Lung microvascular endothelial cell (primary cell): ENCODE measurements at regions not wholly inside any gene's neighbourhood (a gene's known extent, or its start where the extent isn't known, plus 50 kb on each side); places are given as distances from the start of the nearest gene placed in this dataset.
"Not testable (repeated sequence)": the region's sequence is repeated elsewhere in the genome, so short reads cannot be mapped to it uniquely, and the experiment has no call there.

Experiments used
- DNase-seq, 2 donors: peaks; one replicate each; pipeline versions ENCODE4 v3.0.0 to v3.0.0-alpha.2; 2010; ENCODE audit warnings: low read depth in 2 of 2

DNA sequence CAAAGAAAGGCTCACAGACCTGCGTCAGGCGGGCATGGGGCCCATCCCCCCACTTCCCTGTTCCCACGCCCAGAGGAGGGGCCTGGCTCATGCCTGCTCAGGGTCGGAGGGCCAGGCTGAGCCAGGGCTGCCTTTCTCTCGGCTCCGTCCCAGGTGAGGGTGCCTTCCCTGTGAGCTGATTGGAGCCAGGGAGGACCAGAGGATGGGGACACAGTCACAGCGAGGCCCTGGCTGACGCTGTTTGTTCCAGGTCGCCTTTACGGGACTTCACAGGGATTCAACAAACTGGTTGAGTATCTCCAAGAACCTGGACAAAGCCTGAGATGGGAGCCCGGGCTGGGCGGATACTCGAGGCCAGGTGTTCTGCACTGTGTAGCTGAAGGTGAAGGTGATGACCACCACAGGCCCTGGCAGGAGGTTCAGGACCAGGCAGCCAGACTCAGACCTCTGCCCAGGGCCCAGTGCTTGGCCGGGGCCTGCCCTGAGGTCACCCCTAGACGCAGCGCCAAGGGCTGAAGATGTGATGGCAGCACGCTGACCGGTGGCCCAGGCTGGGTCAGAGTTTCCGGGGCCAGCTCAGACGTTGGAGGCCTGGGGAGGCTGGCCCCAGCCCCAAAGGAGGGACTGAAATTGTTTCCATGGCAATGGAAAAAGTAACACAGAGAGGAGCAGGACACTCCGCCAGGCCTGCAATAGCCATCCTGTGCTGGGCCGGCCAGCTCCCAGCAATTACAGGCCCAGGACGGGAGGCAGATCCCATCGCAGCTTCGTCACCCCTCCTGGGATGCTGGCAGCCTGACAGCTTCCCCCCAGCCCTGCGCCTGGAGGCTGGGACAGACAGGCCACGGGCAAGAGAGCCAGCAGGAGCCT, 65.3 kb upstream of the ADAMTS2 start:
- DNase-seq: no peak

GRCh38 chr5:179409806-179410205, 64.5 kb upstream of the ADAMTS2 start:
- DNase-seq: no peak

- no peak for DNase-seq
These were observed 63.4 kb upstream of the ADAMTS2 start for GRCh38 chr5:179408611-179409010.

- no peak for DNase-seq
These were observed 62.2 kb upstream of the ADAMTS2 start for GRCh38 chr5:179407191-179408175.

DNA sequence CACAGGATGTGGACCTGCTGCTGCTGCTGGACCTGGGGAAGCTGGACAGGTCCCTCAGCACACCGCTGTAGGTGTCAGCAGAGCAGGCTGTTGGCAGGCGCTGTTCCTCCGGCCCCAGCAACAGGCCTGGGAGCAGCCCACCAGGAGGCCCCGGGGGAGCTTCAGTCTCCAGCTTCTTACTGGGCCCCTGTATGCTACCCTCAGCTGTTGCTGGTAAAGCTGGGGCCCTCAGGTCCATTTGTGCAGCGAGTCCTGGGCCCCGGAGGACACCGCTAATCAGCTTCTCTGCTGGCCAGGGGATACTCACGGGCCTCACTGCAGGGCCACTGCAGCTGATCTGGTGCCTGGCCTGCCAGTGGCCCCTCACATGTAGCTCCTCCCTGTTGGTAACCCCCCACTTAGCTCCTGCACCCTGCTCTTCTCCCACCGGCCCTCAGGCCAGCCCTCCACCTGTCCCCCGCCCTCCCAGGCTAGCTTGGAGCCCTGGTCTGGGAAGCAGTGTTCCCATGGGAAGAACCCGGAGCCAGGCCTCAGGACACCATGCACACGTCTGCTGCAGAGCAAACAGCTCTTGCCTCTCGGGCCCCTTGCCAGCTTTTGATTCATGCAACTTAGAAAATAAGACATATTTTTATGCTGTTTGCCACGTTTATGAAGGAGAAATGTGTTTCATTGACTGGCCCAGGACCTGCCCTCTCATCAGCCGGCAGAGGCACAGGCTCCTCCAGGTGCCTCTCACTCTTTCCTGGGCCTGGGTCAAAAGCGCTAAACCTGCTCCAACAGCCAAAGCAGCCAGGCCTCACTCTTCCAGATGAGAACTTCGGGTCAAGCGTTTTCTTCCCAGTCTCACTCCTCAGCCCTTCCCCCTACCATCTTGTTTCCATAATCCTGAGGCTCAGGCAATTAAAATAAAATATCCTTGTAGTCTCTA, 61.0 kb upstream of the ADAMTS2 start:
- no peak for DNase-seq

DNA sequence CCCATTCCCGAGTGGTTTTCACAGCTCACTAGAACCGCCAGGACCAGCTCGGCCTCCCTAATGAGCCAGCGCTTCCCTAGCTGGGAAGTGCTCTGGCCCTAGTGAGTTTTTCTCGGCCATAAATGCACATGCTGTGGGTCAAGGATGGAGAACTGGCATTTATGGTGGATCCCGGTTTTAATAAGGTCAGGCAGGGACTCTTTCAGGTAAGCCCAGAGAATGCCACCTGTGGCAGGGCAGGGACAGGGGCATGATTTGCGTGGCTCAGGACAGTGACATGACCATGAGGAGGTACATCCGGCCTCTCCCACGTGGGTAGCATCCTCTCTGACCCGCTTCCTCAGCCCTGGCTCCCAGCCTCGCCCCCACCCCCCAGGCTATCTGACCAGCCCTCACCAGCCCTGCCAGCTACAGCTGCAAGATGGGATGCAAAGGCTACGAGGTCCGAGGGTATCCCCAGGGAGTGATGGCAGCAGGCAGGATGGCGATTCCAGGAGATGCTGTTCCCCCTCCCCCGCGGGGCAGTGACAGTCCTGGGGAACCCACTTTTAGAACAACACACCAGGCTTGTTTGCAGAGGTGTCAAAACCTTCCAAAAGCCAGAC, 60.3 kb upstream of the ADAMTS2 start:
- no peak for DNase-seq

DNA sequence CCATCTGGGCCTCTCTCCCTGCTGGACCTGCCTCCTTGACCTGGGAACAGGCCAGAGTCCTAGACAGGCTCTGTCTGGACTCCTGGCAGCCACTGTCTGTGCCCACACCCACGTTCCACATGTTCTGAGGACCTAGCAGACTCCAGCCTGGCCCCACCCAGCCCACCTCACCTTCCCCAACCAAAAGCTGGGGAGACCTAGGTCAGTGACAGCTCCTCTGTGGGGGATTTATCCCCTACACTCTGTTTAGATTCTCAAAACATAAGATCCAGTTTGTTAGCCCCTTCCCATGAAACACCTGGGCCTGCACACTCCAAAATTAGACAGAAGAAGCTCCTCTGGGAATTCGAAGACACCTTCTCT, 59.8 kb upstream of the ADAMTS2 start:
- DNase-seq: no peak

- DNase-seq: no peak
These were observed 59.2 kb upstream of the ADAMTS2 start for GRCh38 chr5:179404321-179405053.

GRCh38 chr5:179403426-179404147, 58.3 kb upstream of the ADAMTS2 start:
- no peak for DNase-seq

DNA sequence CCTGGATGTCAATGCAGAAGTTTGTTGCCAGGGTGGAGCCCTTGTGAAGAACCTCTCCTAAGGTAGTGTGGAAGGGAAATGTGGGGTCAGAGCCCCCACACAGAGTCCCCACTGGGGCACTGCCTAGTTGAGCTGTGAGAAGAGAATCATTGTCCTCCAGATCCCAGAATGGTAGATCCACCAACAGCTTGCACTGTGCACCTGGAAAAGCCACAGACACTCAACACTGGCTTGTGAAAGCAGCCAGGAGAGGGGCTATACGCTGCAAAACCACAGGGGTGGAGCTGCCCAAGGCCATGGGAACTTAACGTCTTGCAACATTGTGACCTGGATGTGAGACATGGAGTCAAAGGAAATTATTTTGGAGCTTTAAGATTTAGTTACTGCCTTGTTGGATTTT, 55.2 kb upstream of the ADAMTS2 start:
- DNase-seq: not testable (repeated sequence)

GRCh38 chr5:179400020-179400419, 54.8 kb upstream of the ADAMTS2 start:
- no peak for DNase-seq

DNA sequence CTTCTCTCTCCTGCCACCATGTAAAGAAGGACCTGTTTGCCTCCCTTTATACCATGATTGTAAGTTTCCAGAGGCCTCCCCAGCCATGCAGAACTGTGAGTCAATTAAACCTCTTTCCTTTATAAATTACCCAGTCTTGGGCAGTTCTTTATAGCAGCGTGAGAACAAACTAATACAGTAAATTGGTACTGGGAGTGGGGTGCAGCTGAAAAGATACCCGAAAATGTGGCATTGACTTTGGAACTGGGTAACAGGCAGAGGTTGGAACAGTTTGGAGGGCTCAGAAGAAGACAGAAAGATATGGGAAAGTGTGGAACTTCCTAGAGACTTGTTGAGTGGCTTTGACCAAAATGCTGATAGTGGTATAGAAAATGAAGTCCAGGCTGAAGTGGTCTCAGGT, 54.1 kb upstream of the ADAMTS2 start:
- not testable (repeated sequence) for DNase-seq

- DNase-seq: no peak
These were observed 52.3 kb upstream of the ADAMTS2 start for GRCh38 chr5:179397516-179397915.
